Cerebellar cortex (tissue), 1 donor: ENCODE measurements at regions not wholly inside any gene's neighbourhood (a gene's known extent, or its start where the extent isn't known, plus 50 kb on each side); places are given as distances from the start of the nearest gene placed in this dataset.
"Not testable (repeated sequence)": the region's sequence is repeated elsewhere in the genome, so short reads cannot be mapped to it uniquely, and the experiment has no call there.

Source experiments
- DNase-seq: peaks from one replicate; pipeline ENCODE4 v3.0.0-alpha.2; 2015; ENCODE audit warnings: low spot score

GRCh38 chr13:76289558-76289957, 596.6 kb downstream of the KCTD12 start:
- DNase-seq, result peak; percentile 6

GRCh38 chr13:76286178-76286577, 600.0 kb downstream of the KCTD12 start:
- DNase-seq, result no peak

- DNase-seq, result no peak
Observed at GRCh38 chr13:76285463-76285862, 600.7 kb downstream of the KCTD12 start.

- DNase-seq, result not testable (repeated sequence)
Observed at GRCh38 chr13:76279766-76280165, 606.4 kb downstream of the KCTD12 start.

GRCh38 chr13:76271728-76272232, 614.4 kb downstream of the KCTD12 start:
- DNase-seq, result no peak

- not testable (repeated sequence) for DNase-seq
Observed at GRCh38 chr13:76268307-76268706, 617.9 kb downstream of the KCTD12 start.

- no peak for DNase-seq
Observed at GRCh38 chr13:76267216-76267615, 619.0 kb downstream of the KCTD12 start.

DNA sequence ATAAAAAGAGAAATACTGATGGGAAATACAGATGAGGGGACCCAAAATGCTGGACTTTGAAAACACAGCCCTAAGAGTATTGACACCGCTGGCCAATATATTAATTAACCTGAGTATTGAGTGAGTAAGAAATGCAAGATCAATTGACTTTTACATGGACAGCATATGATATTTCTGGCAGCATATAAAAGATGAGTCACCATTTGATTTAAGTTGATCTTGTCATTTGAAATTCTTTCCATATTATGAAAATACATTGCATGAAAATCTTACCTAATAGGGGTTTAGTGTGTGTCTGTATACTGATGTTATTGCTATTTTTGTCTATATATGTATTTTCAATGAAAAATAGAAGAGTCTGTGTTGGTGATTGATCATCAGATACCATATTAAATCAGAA, 619.6 kb downstream of the KCTD12 start:
- DNase-seq, result no peak

GRCh38 chr13:76250211-76250610, 614.1 kb downstream of the LMO7 start:
- DNase-seq, result no peak

GRCh38 chr13:76245920-76246319, 609.8 kb downstream of the LMO7 start:
- DNase-seq, result no peak

DNA sequence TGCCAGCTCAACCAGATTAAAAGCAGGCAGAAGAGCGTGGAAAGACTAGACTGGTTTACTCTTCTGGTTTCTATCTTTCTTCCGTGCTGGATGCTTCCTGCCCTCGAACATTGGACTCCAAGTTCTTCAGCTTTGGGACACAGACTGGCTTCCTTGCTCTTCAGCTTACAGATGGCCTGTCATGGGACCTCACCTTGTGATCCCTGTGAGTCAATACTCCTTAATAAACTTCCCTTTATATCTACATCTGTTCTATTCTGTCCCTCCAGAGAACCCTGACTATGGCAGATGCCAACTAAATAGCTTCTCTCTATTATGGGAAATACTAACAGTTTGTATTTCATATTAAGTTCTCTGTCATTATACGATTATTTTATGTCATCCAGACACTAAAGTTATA, 609.1 kb downstream of the LMO7 start:
- DNase-seq, result no peak

DNA sequence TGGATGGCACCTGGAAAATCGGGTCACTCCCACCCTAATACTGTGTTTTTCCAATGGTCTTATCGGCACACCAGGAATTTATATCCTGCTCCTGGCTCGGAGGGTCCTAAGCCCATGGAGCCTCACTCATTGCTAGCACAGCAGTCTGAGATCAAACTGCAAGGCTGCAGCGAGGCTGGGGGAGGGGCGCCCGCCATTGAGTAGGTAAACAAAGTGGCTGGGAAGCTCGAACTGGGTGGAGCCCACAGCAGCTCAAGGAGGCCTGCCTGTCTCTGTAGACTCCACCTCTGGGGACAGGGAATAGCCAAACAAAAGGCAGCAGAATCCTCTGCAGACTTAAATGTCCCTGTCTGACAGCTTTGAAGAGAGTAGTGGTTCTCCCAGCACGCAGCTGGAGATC, 607.0 kb downstream of the LMO7 start:
- DNase-seq, result not testable (repeated sequence)

DNA sequence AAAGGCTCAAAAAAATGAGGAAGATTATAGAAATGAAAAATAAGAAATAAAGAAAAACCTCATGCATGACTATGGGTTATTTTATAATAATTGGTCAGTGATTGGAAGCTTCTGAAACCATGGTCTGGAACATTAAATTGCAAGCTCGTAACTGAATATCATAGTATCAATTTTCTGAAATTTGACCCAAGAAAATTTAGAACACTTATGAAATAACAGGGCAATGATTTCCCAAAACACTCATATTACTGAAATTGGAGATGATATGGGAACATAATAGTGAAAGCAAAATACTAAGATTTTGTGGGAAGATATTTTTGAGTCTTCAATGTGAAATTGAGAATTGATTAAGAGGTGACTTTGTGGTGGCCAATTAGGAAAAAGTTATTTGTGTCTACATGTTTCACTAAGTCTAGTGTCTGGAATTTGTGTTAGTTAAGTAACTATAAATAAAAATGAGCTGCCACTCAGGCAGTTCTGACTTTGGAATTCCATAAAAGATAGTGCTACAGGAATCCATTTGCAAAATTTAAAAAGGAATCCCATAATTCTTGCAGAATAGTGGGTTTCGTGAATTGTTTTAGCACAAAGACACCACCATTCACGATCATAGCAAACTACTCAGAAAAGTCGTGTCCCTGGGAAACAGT, 603.0 kb downstream of the LMO7 start:
- no peak for DNase-seq

- DNase-seq, result no peak
Observed at GRCh38 chr13:76231522-76232167, 595.5 kb downstream of the LMO7 start.

GRCh38 chr13:76229281-76229680, 593.2 kb downstream of the LMO7 start:
- DNase-seq, result no peak

DNA sequence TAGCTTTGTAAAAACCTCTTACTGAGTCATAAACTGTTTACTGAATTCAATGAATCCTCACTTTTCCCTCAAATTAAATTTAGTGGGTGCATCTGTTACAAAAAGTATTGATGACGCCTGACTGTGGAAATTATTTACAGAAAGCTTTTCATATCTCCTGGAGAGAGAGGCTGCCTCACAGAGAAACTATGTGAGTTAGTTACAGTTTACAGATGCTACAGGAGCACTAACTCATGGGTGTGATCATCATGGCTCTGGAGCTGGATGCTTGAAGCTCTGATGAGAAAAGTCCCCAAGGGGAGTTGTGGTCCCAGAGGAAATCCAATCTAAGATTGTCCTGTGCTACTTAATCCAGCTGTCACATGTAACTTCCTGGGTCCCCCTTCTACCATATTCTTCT, 590.8 kb downstream of the LMO7 start:
- DNase-seq, result no peak

DNA sequence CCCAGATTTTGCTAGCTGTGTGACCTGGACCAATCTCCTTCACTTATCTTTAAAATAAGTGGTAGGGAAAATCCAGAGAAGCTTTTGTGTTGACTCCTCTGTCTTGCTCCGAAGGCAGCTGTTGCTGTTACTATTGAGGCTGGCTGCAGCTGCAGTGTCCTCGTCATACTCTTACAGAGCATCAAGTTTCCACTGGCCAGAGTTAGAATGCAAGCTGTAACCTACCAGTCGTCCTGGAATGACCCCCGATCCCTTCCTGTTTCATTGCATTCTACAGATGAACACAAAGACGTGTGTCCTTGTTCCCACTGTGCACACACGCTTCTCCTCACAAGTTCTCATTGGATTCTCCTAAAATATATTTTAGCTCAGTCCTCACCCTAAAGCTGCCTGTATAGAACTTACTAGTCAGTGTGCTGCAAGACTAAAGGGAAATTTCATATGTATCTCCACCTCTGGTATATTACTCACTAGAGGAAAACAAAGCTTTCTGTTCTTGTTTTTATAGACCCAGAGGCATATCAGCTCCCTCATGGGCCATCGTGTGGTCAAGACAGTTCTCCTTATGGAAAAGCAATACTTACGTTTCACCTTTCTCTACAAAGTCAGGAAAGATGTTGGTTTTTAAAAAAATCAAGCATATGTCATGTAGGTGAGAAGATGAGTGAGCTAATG, 589.8 kb downstream of the LMO7 start:
- DNase-seq, result no peak

- DNase-seq, result no peak
Observed at GRCh38 chr13:76223999-76224398, 587.9 kb downstream of the LMO7 start.

GRCh38 chr13:76223565-76223964, 587.4 kb downstream of the LMO7 start:
- no peak for DNase-seq

DNA sequence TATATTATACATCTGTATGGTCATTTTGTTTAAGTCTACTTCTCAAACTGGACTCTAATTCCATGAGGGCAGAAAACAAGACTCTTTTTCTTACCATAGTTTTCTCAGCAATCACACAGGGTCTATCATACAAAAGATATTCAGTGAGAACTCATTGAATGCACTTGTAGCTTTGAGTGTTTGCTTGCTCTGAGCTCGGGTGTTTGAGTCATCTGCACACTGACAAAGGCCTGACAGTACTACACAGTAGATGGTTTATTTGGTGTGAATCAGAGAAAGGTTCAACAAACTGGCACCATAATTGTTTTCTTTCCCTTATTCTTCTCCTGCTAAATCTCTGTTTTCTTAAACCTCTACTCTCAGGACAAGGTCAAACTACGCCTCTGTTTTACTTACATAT, 586.4 kb downstream of the LMO7 start:
- DNase-seq, result no peak

DNA sequence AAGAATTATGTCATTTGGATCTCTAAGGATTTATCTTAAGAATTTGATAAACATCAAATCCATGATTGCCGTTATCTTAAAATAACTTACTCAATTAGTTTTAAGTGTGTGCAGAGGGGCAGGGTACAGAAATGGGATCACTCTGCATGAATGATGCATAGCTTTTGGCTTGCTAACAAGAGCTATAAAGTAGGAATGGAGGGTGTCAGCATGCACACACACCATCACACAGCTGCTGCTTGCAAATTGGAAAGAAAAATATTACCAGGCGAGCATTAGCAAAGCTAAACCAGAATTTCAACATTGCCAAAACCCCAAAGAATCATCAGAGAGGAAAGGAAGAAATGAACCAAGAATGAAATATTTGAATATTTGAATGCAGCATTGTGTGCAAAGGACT, 580.6 kb downstream of the LMO7 start:
- DNase-seq, result no peak

- no peak for DNase-seq
Observed at GRCh38 chr13:76214001-76214400, 577.9 kb downstream of the LMO7 start.

- DNase-seq, result no peak
Observed at GRCh38 chr13:76213423-76213904, 577.3 kb downstream of the LMO7 start.
